Left ventricle myocardium inferior (tissue), 1 donor: ENCODE measurements at regions not wholly inside any gene's neighbourhood (a gene's known extent, or its start where the extent isn't known, plus 50 kb on each side); places are given as distances from the start of the nearest gene placed in this dataset.

Experiments used
- DNase-seq: peaks from one replicate; pipeline ENCODE4 v3.0.0-alpha.2; 2020
- H3K27ac ChIP-seq: fragments of 200-600 bp; replicated peaks from 2 replicates; pipeline ENCODE4 v1.8.0; 2021
- H3K27me3 ChIP-seq: fragments of 200-600 bp; 2 replicates; pipeline ENCODE4 v1.8.0; 2021; ENCODE audit warnings: low read depth
- H3K36me3 ChIP-seq: fragments of 200-600 bp; 2 replicates; pipeline ENCODE4 v1.8.0; 2021
- H3K4me1 ChIP-seq: fragments of 200-600 bp; 2 replicates; pipeline ENCODE4 v1.8.0; 2021
- H3K4me3 ChIP-seq: fragments of 200-600 bp; 2 replicates; pipeline ENCODE4 v1.8.0; 2021; ENCODE audit warnings: mild to moderate bottlenecking, moderate library complexity
- H3K9me3 ChIP-seq: fragments of 200-600 bp; replicated peaks from 2 replicates; pipeline ENCODE4 v1.8.0; 2021
- intact Hi-C: fragments of 100-400 bp; cut with micrococcal nuclease; formaldehyde crosslinking; loops from one replicate; pipeline ENCODE4 v1.11.0; 2022
- TF ChIP-seq, protein P1 (sequence below): fragments of 200-600 bp; IDR thresholded peaks from 2 replicates; pipeline ENCODE4 v1.8.0; 2021; ENCODE audit warnings: antibody characterized with exemption, mild to moderate bottlenecking, borderline replicate concordance
- donor health status: DM: no; HTN: yes; CAD: no; lungs with severe emphysema.

DNA sequence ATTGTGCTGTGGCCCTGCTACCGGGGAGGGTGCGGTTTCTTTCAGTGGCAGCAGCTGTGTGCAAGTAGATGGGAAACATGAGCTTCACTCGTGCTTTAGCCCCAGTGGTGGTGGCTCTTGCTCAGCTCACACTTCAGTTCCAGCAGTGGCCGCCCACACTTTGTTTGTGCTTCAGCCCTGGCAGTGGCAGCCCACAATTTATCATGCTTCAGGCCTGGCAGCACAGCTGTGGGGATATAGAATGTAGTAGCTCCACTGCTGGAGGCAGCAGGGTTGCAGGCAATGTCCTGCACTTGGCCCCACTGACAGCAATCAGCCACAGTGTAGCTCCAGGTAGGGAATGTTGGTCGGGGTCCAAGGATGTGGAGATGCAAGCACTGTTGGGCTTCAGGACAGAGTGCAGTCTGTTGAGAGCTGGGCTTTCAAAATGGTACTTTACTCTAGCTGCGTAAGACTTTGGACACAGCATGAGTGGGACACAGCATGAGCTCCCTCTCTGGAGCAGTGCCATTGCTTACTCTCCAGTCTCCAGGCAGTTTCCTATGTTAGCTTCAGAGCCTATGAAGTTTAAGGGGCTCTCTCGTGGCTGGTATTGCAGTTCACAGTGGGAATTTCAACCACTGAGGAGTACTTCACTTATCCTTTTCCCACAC is 413.1 kb downstream of the PDGFC start:
- TF ChIP-seq, protein P1, sequence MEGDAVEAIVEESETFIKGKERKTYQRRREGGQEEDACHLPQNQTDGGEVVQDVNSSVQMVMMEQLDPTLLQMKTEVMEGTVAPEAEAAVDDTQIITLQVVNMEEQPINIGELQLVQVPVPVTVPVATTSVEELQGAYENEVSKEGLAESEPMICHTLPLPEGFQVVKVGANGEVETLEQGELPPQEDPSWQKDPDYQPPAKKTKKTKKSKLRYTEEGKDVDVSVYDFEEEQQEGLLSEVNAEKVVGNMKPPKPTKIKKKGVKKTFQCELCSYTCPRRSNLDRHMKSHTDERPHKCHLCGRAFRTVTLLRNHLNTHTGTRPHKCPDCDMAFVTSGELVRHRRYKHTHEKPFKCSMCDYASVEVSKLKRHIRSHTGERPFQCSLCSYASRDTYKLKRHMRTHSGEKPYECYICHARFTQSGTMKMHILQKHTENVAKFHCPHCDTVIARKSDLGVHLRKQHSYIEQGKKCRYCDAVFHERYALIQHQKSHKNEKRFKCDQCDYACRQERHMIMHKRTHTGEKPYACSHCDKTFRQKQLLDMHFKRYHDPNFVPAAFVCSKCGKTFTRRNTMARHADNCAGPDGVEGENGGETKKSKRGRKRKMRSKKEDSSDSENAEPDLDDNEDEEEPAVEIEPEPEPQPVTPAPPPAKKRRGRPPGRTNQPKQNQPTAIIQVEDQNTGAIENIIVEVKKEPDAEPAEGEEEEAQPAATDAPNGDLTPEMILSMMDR = no peak
- no peaks in the 10 kb centered on the region for H3K9me3 ChIP-seq
- H3K36me3 ChIP-seq = no peaks in the 10 kb centered on the region
- DNase-seq = no peak
- H3K4me3 ChIP-seq = no peak overlapping the region
- peaks cover 5% of the 10 kb centered on the region for H3K27me3 ChIP-seq
- no peaks in the 10 kb centered on the region for H3K4me1 ChIP-seq
- intact Hi-C loops = no loop called here
- no peak overlapping the region for H3K27ac ChIP-seq

- Histone ChIP-seq H3K4me3 (no peak overlapping the region), H3K9me3 (no peaks in the 10 kb centered on the region), H3K27ac (no peak overlapping the region), H3K4me1 (no peaks in the 10 kb centered on the region), H3K36me3 (no peaks in the 10 kb centered on the region), H3K27me3 (peaks cover 5% of the 10 kb centered on the region)
- TF ChIP-seq, protein P1 = no peak
- intact Hi-C loops = no loop called here
- DNase-seq = no peak
Measured at GRCh38 chr4:156557920-156558319, 413.7 kb downstream of the PDGFC start.

DNA sequence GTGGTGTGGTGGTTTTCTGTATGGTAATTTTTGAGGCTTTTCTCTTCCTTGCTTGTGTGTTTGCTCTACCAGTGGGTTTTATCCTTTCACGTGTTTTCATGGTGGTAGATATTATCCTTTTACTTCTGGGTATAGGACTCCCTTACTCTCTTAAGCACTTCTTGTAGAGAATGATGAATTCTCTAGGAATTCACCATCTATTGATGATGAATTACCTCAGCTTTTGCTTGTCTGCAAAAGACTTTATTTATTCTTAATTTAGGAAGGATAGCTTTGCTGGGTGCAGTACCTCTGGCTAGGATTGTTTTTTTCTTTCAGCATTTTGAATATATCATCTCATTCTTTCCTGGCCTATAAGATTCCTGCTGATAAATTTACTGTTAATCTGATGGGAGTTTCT is 415.3 kb downstream of the PDGFC start:
- intact Hi-C loops = no loop called here
- Histone ChIP-seq H3K36me3 (no peaks in the 10 kb centered on the region), H3K27me3 (peaks cover 5% of the 10 kb centered on the region), H3K4me1 (no peaks in the 10 kb centered on the region), H3K9me3 (peaks cover 13% of the 10 kb centered on the region), H3K4me3 (no peak overlapping the region), H3K27ac (no peak overlapping the region)
- no peak for DNase-seq
- TF ChIP-seq, protein P1 = no peak

DNA sequence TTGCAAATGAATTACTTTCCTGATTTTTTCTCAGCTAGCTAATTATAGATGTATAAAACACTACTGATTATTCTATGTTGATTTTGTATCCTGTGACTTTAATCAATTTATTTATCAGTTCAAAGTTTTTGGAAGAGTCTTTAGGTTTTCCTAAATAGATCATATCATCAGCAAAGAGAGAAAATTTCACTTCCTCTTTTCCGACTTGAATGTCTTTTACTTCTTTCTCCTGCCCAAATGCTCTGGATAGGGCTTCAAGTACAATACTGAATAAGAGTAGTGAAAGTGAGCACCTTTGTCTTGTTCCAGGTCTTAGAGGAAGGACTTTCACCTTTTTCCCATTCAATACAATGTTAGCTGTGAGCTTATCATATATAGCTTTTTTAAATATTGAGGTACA is 417.9 kb downstream of the PDGFC start:
- intact Hi-C loops = no loop called here
- Histone ChIP-seq H3K27ac (no peak overlapping the region), H3K4me3 (no peak overlapping the region), H3K27me3 (peaks cover 5% of the 10 kb centered on the region), H3K36me3 (no peaks in the 10 kb centered on the region), H3K4me1 (no peaks in the 10 kb centered on the region), H3K9me3 (peaks cover 19% of the 10 kb centered on the region)
- no peak for DNase-seq
- TF ChIP-seq, protein P1 = no peak

- H3K36me3 ChIP-seq = no peaks in the 10 kb centered on the region
- peaks cover 4% of the 10 kb centered on the region for H3K4me1 ChIP-seq
- no peak for DNase-seq
- intact Hi-C loops = no loop called here
- peaks cover 19% of the 10 kb centered on the region for H3K9me3 ChIP-seq
- TF ChIP-seq, protein P1 = no peak
- no peak overlapping the region for H3K4me3 ChIP-seq
- no peak overlapping the region for H3K27ac ChIP-seq
- no peaks in the 10 kb centered on the region for H3K27me3 ChIP-seq
Measured at GRCh38 chr4:156547891-156548290, 423.7 kb downstream of the PDGFC start.

- Histone ChIP-seq H3K27me3 (no peaks in the 10 kb centered on the region), H3K9me3 (peaks cover 16% of the 10 kb centered on the region), H3K4me3 (no peak overlapping the region), H3K27ac (no peak overlapping the region), H3K4me1 (peaks cover 4% of the 10 kb centered on the region), H3K36me3 (no peaks in the 10 kb centered on the region)
- TF ChIP-seq, protein P1 = no peak
- no peak for DNase-seq
- intact Hi-C loops = no loop called here
Measured at GRCh38 chr4:156547439-156547838, 424.2 kb downstream of the PDGFC start.
